ENCODE measurements at regions not wholly inside any gene's neighbourhood (a gene's known extent, or its start where the extent isn't known, plus 50 kb on each side); places are given as distances from the start of the nearest gene placed in this dataset.

- Mint-ChIP-seq H3K27me3 (ENCODE audit: insufficient read depth) (no peaks in the 10 kb centered on the region), H3K27ac (peak overlapping the region; percentile 69), H3K4me1 (peaks cover 8% of the 10 kb centered on the region), H3K4me3 (no peak overlapping the region), H3K9me3 (peaks cover 10% of the 10 kb centered on the region), H3K36me3 (ENCODE audit: low read depth) (no peaks in the 10 kb centered on the region)
- Histone ChIP-seq H3K9ac (ENCODE audit: extremely low read depth, low read length, poor library complexity, severe bottlenecking) (no peak overlapping the region), H3K27ac (ENCODE audit: low read depth, low read length) (no peak overlapping the region), H3K4me3 (ENCODE audit: low read length) (no peak overlapping the region), H3K9me3 (ENCODE audit: control insufficient read depth, low read length) (no peaks in the 10 kb centered on the region), H3K27me3 (ENCODE audit: control insufficient read depth, insufficient read depth, low read length, poor library complexity, severe bottlenecking) (no peaks in the 10 kb centered on the region), H3K36me3 (ENCODE audit: control insufficient read depth, insufficient read depth, low read length) (no peaks in the 10 kb centered on the region), H3K4me1 (ENCODE audit: control insufficient read depth, insufficient read depth, low read length) (no peaks in the 10 kb centered on the region)
- 52 to 60% methylated on average over 9 of the region's 9 CpGs for WGBS, 2 experiments (ENCODE audit: insufficient coverage in 1 of 2, insufficient read length in 1 of 2)
- peak; percentile 82 for DNase-seq
- no peak for TF ChIP-seq CTCF (conservative IDR thresholded peaks at IDR 0.05)
Measured at GRCh38 chr10:25818751-25819150, 115.3 kb upstream of the MYO3A start.

GRCh38 chr10:25820472-25820871, 113.6 kb upstream of the MYO3A start:
- WGBS, 2 experiments (ENCODE audit: insufficient coverage in 1 of 2, insufficient read length in 1 of 2): 93 to 100% methylated on average over 2 of the region's 2 CpGs
- Histone ChIP-seq H3K36me3 (ENCODE audit: control insufficient read depth, insufficient read depth, low read length) (no peaks in the 10 kb centered on the region), H3K27me3 (ENCODE audit: control insufficient read depth, insufficient read depth, low read length, poor library complexity, severe bottlenecking) (no peaks in the 10 kb centered on the region), H3K27ac (ENCODE audit: low read depth, low read length) (no peak overlapping the region), H3K4me1 (ENCODE audit: control insufficient read depth, insufficient read depth, low read length) (no peaks in the 10 kb centered on the region), H3K4me3 (ENCODE audit: low read length) (no peak overlapping the region), H3K9me3 (ENCODE audit: control insufficient read depth, low read length) (no peaks in the 10 kb centered on the region), H3K9ac (ENCODE audit: extremely low read depth, low read length, poor library complexity, severe bottlenecking) (no peak overlapping the region)
- Mint-ChIP-seq H3K27ac (no peak overlapping the region), H3K36me3 (ENCODE audit: low read depth) (no peaks in the 10 kb centered on the region), H3K4me1 (peaks cover 8% of the 10 kb centered on the region), H3K4me3 (no peak overlapping the region), H3K27me3 (ENCODE audit: insufficient read depth) (no peaks in the 10 kb centered on the region), H3K9me3 (peaks cover 4% of the 10 kb centered on the region)
- TF ChIP-seq CTCF (conservative IDR thresholded peaks at IDR 0.05): no peak
- DNase-seq: no peak

GRCh38 chr10:25820874-25821273, 113.2 kb upstream of the MYO3A start:
- no peak for DNase-seq
- WGBS, 2 experiments (ENCODE audit: insufficient coverage in 1 of 2, insufficient read length in 1 of 2): 90 to 92% methylated on average over 8 of the region's 8 CpGs
- no peak for TF ChIP-seq CTCF (conservative IDR thresholded peaks at IDR 0.05)
- Mint-ChIP-seq H3K4me1 (peaks cover 8% of the 10 kb centered on the region), H3K9me3 (peaks cover 1% of the 10 kb centered on the region), H3K27ac (no peak overlapping the region), H3K36me3 (ENCODE audit: low read depth) (no peaks in the 10 kb centered on the region), H3K27me3 (ENCODE audit: insufficient read depth) (no peaks in the 10 kb centered on the region), H3K4me3 (no peak overlapping the region)
- Histone ChIP-seq H3K9ac (ENCODE audit: extremely low read depth, low read length, poor library complexity, severe bottlenecking) (no peak overlapping the region), H3K36me3 (ENCODE audit: control insufficient read depth, insufficient read depth, low read length) (no peaks in the 10 kb centered on the region), H3K27ac (ENCODE audit: low read depth, low read length) (no peak overlapping the region), H3K27me3 (ENCODE audit: control insufficient read depth, insufficient read depth, low read length, poor library complexity, severe bottlenecking) (no peaks in the 10 kb centered on the region), H3K9me3 (ENCODE audit: control insufficient read depth, low read length) (no peaks in the 10 kb centered on the region), H3K4me3 (ENCODE audit: low read length) (no peak overlapping the region), H3K4me1 (ENCODE audit: control insufficient read depth, insufficient read depth, low read length) (no peaks in the 10 kb centered on the region)

Measured in endodermal cell (in vitro differentiated cells).